ENCODE measurements at regions not wholly inside any gene's neighbourhood (a gene's known extent, or its start where the extent isn't known, plus 50 kb on each side); places are given as distances from the start of the nearest gene placed in this dataset.

- ATAC-seq = no peak
Observed at GRCh38 chr20:40960521-40960956, 68.1 kb upstream of the TOP1 start.

GRCh38 chr20:40961176-40961575 is 67.4 kb upstream of the TOP1 start:
- no peak for ATAC-seq
- no peak for TF ChIP-seq CSRNP3 (CRISPR knock-in tag; IDR thresholded peaks at IDR 0.05)
- no peak for TF ChIP-seq ZFP30 (CRISPR knock-in tag; IDR thresholded peaks at IDR 0.05)
- no peak for TF ChIP-seq GLIS3 (CRISPR knock-in tag; IDR thresholded peaks at IDR 0.05)
- no peak for TF ChIP-seq ZNF70 (CRISPR knock-in tag; IDR thresholded peaks at IDR 0.05)
- TF ChIP-seq RARB (CRISPR knock-in tag; IDR thresholded peaks at IDR 0.05) = no peak
- TF ChIP-seq SNAI2 (CRISPR knock-in tag; IDR thresholded peaks at IDR 0.05) = no peak
- TF ChIP-seq ZNF565 (CRISPR knock-in tag; conservative IDR thresholded peaks at IDR 0.05; ENCODE audit: low read depth) = no peak
- TF ChIP-seq CREB5 (CRISPR knock-in tag; IDR thresholded peaks at IDR 0.05; ENCODE audit: low read depth) = no peak
- TF ChIP-seq ARNTL (CRISPR knock-in tag; IDR thresholded peaks at IDR 0.05; ENCODE audit: borderline replicate concordance, low read depth) = no peak
- TF ChIP-seq TCF4 (CRISPR knock-in tag; IDR thresholded peaks at IDR 0.05; ENCODE audit: borderline replicate concordance) = no peak
- TF ChIP-seq ZFP3 (CRISPR knock-in tag; IDR thresholded peaks at IDR 0.05) = no peak
- no peak for TF ChIP-seq TSHZ2 (CRISPR knock-in tag; IDR thresholded peaks at IDR 0.05)
- no peak for TF ChIP-seq ZC3H10 (CRISPR knock-in tag; IDR thresholded peaks at IDR 0.05)
- TF ChIP-seq PATZ1 (CRISPR knock-in tag; IDR thresholded peaks at IDR 0.05; ENCODE audit: borderline replicate concordance) = no peak
- no peak for TF ChIP-seq CSDC2 (CRISPR knock-in tag; IDR thresholded peaks at IDR 0.05)
- TF ChIP-seq OSR1 (CRISPR knock-in tag; IDR thresholded peaks at IDR 0.05) = no peak
- no peak for TF ChIP-seq ESRRG (CRISPR knock-in tag; IDR thresholded peaks at IDR 0.05)
- TF ChIP-seq POU6F1 (CRISPR knock-in tag; IDR thresholded peaks at IDR 0.05; ENCODE audit: borderline replicate concordance, low read depth) = no peak
- no peak for TF ChIP-seq ISL1 (CRISPR knock-in tag; IDR thresholded peaks at IDR 0.05)
- no peak for TF ChIP-seq PPARA (CRISPR knock-in tag; IDR thresholded peaks at IDR 0.05; ENCODE audit: borderline replicate concordance)

More at GRCh38 chr20:40960521-40960956, 68.1 kb upstream of the TOP1 start:
- TF ChIP-seq CSDC2 (CRISPR knock-in tag; IDR thresholded peaks at IDR 0.05) = no peak
- no peak for TF ChIP-seq ISL1 (CRISPR knock-in tag; IDR thresholded peaks at IDR 0.05)
- no peak for TF ChIP-seq GLIS3 (CRISPR knock-in tag; IDR thresholded peaks at IDR 0.05)
- no peak for TF ChIP-seq ZNF565 (CRISPR knock-in tag; conservative IDR thresholded peaks at IDR 0.05; ENCODE audit: low read depth)
- no peak for TF ChIP-seq ZC3H10 (CRISPR knock-in tag; IDR thresholded peaks at IDR 0.05)
- no peak for TF ChIP-seq RARB (CRISPR knock-in tag; IDR thresholded peaks at IDR 0.05)
- TF ChIP-seq ZNF8 (CRISPR knock-in tag; IDR thresholded peaks at IDR 0.05) = no peak
- no peak for TF ChIP-seq TCF4 (CRISPR knock-in tag; IDR thresholded peaks at IDR 0.05; ENCODE audit: borderline replicate concordance)
- no peak for TF ChIP-seq BACH2 (CRISPR knock-in tag; IDR thresholded peaks at IDR 0.05; ENCODE audit: borderline replicate concordance)
- TF ChIP-seq OSR1 (CRISPR knock-in tag; IDR thresholded peaks at IDR 0.05) = no peak
- no peak for TF ChIP-seq CREB5 (CRISPR knock-in tag; IDR thresholded peaks at IDR 0.05; ENCODE audit: low read depth)
- TF ChIP-seq SNAI2 (CRISPR knock-in tag; IDR thresholded peaks at IDR 0.05) = no peak
- no peak for TF ChIP-seq CSRNP3 (CRISPR knock-in tag; IDR thresholded peaks at IDR 0.05)
- TF ChIP-seq ESRRG (CRISPR knock-in tag; IDR thresholded peaks at IDR 0.05) = no peak
